NCI-H345 treated with DMSO at 0.1 percent for 48 hours (cell line): ENCODE measurements at regions not wholly inside any gene's neighbourhood (a gene's known extent, or its start where the extent isn't known, plus 50 kb on each side); places are given as distances from the start of the nearest gene placed in this dataset.

Experiments used
- DNase-seq: peaks from one replicate; lab custom pipeline; 2025; ENCODE audit not compliant: unreplicated experiment; lab: John Stamatoyannopoulos, UW

DNA sequence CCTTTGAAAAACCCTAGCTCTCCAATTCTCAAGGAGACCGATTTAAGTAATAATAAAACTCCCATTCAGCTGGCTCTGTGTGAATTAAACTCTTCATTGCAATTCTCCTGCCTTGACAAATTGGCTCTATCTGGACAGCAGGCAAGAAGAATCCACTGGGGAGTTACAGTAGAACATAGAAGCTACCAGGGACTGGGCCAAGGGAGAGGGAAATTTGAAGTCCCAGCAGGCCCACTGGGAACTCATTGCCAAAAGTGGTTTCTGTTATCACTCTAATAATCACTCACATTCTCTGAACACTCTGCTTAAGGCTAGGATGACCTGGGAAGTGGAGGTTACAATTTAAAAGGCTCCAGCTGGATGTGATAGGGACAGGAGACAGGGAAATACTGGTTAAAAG is 384.5 kb upstream of the CCDC196 start:
- no peak for DNase-seq

DNA sequence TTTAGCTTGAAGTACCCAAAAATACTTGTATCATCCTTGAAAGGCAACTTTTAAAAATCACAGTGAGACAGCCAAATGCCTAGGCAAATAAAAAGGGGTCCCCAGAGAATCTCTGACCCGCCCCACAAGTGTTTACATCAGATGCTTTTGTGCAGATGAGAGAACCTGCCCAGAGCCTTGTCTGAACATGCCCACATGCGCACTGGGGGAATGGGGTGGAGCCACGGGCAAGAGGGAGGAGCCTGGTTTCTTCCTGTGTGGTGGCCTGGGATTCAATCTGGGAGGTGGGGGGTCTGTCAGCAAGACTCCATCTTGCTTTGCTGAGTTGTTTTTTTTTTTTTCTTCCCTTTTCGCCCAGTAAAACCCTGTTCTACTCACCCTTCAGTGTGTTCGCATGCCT is 381.7 kb upstream of the CCDC196 start:
- DNase-seq: no peak

DNA sequence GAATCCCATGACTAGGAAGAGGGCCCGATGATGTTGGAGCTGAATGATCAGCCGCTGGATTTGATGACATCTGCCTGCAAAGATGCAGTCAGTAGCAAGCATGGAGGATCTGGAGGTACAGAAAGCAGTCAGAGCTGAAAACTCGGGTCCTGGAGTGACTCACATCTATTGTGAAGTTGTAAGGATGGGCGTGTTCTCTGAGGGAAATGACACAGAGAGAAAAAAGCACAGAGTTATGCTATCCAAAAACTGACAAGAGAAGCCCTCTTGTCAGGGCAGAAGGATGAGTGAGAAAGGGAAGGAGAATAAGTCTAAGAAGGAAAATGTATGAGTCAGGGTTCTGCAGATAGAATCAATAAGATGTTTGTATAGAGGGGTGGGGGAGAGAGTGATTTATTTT is 380.4 kb upstream of the CCDC196 start:
- DNase-seq: no peak

DNA sequence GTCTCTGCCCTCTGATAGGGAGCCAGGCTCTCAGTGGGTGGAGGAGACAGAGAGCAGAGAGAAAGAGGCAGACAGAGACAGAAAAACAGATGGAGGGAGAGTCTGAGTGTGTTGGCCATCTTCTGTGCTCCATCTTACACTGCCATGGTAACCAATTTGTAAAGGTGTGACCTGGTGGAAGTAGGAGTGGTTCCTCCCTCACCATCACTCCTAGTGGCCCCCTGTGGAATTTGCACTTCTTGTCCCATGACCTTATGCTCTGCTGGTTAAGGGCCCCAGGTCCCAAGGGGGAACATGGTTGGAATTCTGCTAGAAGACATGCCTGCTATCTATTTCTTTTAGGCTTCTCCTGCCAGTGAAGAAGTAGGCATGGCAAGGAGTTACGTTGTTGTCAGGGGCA is 376.7 kb upstream of the CCDC196 start:
- no peak for DNase-seq

DNA sequence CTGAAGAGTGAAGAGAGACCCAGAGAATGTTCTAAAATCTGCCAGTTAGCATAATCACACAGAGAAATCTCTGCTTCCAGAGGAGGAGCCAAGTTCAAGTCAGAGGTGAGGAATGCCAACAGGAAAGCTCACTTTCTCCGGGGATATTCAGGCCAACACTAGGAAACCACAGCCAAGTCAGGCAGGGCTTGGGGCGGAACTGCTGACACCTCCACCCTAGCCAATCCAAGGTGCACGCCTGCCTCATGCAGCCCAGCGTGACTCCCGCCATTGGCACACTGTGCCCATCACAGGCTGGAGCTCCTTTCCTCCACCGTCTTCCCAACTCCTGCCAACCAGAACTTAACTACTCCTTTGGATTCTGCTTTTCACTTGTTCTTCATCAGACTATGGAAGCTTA is 374.3 kb upstream of the CCDC196 start:
- DNase-seq: no peak

DNA sequence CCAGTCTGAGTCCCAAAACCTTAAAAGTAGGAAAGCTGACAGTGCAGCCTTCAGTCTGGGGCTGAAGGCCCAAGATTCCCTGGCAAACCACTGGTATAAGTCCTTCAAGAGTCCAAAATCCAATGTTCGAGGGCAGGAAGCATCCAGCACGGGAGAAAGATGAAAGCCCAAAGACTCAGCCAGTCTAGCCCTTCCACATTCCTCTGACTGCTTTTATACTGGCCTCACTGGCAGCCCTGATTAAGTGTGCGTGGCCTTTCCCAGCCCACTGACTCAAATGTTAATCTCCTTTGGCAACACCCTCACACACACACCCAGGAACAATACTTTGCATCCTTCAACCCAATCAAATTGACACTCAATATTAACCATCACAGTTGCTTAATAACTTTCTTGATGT is 372.1 kb upstream of the CCDC196 start:
- no peak for DNase-seq

DNA sequence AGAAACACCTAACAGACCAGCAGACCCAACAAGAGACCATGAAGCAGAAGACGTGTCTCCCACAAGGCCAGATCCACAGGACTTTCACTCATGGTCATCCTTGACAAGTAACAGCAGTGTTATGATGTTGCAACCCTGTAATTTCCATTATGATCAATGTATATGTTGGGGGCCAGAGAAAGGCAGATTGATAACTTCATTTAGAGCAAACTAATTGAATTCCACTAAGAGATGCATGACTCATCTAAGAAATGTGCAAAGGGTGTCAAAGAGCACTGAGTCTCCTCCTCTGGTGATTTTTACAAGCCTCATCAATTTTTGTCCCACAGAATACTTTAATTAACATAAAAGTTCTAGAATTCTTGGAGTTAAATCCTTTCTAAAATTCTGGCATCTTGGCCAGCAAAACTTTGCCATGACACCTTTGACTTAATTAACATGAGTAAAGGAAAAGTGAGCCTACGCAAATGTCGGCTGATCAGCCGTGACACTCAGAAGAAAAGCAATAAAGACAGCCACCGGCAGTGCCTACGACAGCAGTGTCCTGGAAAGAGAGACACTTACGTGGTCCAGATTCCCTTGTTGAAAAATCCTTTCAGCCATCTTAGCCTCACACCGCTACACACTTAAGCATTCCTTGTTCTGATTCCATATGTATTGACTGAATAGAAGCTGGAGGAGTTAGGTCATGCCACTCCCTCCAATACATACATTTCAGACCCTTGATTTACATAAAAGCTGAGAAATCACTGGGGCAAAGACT is 370.2 kb upstream of the CCDC196 start:
- DNase-seq: no peak

DNA sequence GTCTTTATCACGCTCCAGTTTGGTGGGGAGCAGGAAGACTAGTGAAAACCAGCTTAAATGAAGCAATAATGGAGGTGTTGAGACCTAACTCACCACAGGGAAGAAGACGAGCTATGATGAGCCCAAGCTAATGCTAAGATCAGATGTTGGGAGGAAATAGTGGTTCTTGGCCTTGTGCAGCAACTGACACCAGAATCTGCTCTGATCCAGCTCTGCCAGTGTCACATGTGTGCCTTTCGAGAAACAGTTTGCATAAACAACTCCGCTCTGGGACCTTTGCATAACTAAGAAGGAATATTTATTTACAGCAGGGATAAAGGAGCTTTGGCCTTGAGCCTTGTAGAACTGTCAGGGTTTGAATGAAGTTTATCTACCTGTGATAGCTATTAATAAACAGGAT is 369.4 kb upstream of the CCDC196 start:
- no peak for DNase-seq

DNA sequence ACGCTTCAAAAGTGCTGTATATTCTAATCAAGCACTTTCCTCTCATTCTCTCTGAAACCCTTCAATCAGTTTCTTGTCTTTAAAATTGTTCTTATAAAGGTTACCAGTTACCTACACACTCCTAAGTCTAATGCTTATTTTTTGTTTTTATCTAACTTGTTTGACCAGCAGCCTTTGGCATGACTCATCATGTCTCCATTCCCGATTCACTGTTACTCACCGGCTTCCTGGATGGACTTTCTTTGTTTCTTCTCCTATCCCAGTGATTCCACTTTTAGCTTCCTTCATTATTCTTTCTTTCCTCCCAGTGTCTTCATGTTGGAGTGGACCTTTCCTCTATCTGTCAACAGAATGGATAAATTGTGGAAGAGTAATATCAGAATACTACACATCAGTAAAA is 368.6 kb upstream of the CCDC196 start:
- no peak for DNase-seq

DNA sequence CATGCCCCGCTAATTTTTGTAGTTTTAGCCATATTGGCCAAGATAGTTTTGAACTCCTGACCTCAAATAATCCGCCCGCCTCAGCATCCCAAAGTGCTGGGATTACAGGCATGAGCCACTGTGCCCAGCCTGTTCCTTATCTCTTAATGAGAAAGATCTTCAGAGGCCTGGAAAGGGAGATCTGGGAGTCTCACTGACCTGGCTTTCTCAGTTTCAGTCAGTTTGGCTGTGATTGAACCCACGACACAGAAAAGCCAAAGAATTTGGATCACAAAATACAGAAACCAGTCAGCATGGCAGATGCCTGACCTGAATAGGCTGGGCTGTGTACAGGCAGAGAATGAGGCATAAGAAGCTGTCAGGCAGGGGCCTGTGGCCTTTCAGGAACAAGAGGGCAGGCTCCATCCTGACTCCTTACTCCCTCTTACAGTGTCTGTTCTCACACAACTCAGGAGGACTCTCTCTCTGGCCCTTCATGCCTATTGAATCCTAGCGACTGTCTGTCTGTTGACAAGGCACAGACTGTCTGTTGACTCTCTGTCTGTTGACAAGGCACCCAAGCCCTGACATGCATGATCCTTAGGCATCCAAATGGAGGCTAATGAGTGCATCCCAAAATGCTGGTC is 366.5 kb upstream of the CCDC196 start:
- DNase-seq: no peak

DNA sequence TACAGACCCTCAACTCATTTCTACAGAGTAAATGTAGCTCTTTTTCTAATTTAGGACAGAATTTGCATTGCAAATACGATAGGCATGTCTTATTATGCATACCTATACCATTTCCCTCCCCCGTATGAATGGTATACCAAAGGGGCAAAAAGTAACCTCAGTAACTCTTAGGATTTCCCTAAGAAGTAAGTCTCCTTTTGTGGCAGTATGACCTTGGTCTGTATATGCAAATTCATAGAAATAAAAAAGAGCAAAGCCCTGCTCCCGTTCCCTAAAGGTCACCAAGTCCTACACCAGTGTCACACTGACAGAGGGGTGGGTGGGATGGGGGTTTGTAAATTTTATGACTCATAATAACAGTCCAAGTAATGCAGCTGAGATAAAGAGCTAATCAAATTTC is 365.8 kb upstream of the CCDC196 start:
- DNase-seq: no peak

DNA sequence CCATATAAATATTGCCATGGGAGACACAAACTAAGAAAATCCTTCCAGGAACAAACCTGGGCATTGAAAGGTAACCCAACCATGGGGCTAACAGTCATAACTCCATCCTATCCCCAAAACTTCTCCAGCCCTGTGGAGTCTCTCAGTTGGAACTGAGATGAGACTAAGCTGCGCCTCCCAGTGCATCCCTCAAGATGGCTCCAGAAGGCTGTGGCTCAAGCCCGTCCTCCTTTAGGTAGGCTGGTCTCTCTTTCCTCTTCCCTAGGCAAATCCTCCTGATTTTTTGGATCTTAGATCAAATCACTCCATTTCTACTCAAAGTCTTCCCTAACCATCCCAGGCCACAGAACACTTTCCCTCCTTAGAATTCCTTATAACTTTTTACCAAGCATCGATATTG is 364.3 kb upstream of the CCDC196 start:
- DNase-seq: no peak

DNA sequence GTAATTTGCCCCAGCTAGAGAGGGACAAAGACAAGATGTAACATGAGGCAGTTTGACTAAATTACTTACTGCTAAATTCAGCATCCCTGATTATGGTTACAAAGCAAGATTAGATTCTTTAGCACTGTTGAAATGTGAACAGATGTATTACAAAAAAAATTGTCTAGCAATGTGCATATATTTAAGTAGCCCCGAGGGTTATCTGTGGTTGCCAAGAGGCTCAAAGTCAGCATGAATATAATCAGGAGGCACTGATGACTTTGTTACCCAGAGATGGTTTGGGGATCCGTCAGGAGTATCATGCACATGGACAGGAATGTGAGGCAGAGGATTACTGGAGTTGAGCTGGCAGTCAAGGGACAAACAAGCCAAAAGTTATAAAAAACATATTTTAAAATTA is 356.9 kb upstream of the CCDC196 start:
- no peak for DNase-seq

DNA sequence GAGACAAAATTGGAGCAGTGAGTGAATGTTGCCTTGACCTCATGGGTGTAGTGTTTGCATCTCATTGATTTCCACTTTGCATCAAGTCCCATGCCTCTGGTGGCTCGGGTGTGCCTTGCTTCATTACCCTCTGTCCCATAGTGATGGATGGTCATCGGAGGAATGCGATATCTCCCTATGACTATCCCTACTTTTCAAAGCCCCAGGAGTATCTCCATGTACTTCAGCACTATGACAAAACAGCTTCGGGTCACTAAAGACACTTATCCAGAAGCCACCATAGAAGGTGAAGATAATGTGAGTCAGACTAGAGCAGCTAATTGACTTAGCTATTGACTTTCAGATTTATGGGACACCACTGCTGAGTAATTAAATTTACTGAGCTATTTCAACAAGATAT is 355.1 kb upstream of the CCDC196 start:
- no peak for DNase-seq

DNA sequence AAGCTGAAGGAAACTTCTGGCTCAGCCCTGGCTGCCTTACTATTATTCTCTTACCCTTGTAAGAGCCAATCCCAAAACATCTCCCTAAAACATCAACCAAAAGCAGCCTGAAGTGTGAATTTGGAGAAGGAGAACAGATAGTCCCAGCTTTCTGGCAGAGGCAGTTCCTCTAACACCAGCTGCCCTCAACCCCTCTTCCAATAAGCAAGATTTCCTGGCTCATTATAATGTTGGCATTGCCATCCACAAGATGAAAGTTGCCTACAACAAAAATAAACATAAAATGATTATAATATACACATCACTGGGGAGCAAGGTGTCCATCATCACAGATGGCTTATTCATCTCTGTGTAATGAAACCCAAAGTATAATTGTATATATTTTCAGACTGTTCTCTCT is 352.5 kb upstream of the CCDC196 start:
- DNase-seq: no peak

DNA sequence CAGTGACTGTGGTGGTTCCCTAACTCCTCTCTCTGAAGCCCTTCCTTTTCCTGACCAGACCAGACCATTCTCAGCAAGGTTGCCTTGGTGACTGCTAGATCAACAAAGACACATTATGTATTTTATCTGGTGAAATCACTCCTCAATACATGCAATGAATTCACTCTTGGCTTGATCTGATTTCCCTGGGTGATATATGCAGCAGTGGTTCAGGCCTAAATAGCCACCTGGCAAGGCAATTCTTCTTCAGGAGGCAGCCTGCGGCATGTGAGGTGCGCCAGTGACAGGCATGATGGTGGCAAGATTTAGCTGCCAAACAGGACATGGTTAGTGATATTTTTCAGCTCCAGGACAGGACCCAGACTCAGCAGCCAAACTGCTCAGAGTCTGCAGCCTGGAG is 350.3 kb upstream of the CCDC196 start:
- no peak for DNase-seq

DNA sequence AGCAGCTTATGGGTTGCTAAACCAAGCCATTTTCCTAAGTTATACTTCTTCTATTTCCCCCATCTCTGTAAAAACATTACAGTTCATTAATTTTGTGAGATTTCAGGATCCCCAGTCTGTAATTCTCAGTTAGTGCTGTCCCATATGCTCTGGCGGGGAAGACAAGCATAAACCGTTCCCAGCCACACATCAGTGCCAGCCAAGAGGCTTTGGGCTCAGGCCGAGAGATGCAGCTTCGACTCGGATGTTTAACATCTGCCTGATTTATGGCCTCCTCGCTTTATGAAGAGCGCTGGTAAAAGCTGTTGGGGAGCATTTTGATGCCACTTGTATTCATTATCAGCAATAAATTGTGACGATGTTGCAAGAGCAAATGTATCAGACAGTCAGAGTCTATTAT is 349.1 kb upstream of the CCDC196 start:
- no peak for DNase-seq

DNA sequence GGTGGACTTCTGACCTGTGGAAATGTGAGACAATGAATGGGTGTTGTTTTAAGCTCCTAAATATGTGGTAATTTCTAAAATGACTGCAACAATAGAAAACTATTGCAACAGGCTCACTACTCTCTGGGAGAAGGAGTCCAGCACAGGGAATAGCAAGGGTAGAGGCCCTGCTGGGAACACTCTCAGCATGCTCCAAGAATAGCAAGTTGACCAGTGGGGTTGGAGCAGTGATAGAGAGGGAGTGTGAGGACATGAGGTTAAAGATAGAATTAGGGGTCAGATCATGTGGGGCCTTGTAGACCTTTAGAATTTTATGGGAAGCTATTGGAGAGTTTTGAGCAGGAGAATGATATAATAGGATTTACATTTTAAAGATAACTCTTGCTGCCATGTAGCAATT is 346.7 kb upstream of the CCDC196 start:
- no peak for DNase-seq

DNA sequence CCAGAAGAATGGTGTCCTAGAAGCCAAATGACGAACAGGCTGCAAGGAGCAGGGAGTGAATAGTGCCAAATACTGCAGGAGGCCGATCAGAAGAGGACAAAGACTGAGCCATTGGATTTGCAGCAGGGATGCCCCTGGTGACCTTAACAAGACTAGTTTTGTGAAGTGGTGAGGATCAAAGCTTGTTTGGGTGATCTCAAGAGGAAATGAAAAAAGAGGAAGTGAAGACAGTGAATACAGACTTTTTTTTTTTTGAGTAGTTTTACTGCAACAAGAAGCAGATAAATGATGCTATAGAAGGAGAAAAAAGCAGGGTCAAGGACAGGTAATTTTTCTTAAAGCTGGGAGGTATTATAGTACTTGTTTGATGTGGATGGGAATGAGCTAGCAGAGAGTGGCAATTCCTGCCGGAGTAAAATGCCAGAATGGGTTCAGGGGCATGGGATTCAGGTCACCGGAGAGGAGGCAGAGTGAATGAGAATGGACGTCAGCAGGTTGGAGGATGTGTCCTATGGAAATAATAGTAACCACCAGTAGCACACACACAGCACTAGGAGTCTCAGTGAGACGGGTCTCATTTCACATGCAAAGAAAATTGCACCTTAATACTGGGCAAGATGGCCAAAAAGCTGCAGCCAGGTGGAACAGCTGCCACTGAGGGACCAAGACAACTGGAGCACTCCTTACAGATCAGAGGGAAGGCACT is 345.8 kb upstream of the CCDC196 start:
- DNase-seq: no peak

DNA sequence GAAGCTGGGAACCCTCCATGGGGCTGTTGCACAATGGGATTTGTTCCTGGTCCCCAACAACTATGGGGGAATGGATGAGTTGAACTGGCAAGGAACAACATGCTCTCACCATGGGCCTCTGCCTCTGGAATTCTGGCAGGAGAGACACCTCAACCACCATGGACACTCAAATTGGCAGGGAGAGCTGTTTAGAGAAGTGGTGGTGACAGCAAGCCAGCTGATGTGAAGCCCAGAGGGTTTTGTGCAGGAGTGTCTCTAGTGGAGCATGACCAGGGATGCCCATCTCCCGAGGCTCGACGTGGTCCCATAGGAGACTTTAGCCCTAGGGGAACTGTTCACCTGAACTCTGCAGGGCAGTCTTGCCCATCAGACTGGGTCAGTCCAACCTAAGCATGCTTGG is 345.2 kb upstream of the CCDC196 start:
- no peak for DNase-seq

DNA sequence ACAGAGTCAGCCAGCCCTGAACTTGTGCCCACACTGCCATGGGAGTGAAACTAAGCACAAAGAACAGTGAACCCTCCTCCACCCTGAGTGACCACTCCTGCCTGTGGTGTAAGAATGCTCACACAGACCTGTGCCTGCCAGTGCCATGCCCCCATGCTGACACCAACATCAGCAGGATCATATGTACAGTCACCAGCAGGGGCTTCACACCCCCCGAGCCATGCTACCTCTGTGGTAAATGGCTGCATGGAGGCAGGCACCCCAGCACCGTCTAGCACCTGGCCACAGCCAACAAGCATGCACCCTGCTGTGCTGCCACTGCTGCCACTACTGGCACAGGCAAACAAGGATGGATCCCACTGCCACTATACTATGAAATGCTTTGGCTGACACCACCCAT is 344.4 kb upstream of the CCDC196 start:
- DNase-seq: no peak

DNA sequence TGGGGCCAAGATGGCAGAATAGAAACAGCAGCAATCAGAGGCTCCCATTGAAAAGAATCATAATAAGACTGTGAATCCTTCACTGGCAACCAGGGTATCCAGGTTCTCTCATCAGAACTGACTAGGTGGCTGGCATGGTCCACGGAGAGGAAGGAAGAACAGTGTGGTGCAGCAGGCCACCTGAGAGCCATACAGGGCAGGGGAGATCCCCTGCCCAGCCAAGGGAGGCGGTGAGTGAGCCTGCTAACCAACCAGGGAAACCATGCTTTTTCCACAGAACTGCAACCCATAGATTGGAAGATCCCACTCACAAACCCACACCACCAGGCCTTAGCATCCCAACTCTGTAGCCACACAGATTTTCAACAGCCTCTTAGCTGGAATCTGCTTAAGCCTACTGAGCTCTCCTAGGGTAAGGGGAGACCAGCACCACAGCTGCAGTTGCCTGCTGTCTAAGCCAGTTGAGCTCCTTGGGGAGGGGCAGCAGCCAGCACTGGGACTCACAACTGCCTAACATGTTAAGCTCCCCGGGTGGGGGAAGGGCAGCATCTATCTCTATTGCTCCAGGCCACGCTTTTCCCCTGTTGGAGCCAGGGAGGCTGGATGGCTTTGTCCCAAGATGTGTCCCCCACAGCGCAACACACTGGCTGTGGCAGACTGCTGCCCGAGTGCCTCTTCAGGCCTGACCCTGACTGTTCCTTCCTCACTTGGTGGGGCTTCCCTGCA is 342.6 kb upstream of the CCDC196 start:
- no peak for DNase-seq
